Common myeloid progenitor, CD34-positive (primary cell): ENCODE measurements at regions not wholly inside any gene's neighbourhood (a gene's known extent, or its start where the extent isn't known, plus 50 kb on each side); places are given as distances from the start of the nearest gene placed in this dataset.

Experiments used
- CTCF ChIA-PET: fragments of 350-600 bp; sonication (Branson Sonifier 250); formaldehyde crosslinking; loops from one replicate; lab custom pipeline; 2021; ENCODE audit warnings: antibody characterized with exemption; lab: Charles Lee
- POLR2A ChIA-PET: fragments of 350-600 bp; sonication (Branson Sonifier 250); formaldehyde crosslinking; loops from one replicate; lab custom pipeline; 2021; ENCODE audit warnings: antibody characterized with exemption; lab: Charles Lee
- DNase-seq, 3 donors: peaks; one replicate each; pipeline versions ENCODE4 v3.0.0 to v3.0.0-alpha.2; 2013
- H3K27ac ChIP-seq, 2 experiments: 1 replicate in 1 of 2; 2 replicates in 1 of 2; pipeline ENCODE4 v1.7.0; 2013; ENCODE audit warnings: inconsistent platforms in 2 of 2, low read length in 2 of 2, mild to moderate bottlenecking in 2 of 2, low read depth in 1 of 2, moderate library complexity in 1 of 2; ENCODE audit not compliant: severe bottlenecking in 2 of 2, insufficient read depth in 1 of 2, poor library complexity in 1 of 2
- H3K27me3 ChIP-seq, 5 experiments: replicated peaks in 2 of 5; 1 replicate in 3 of 5; 2 replicates in 2 of 5; pipeline versions ENCODE4 v1.6.1 to v1.7.0; 2013; ENCODE audit warnings: low read length in 4 of 5, mild to moderate bottlenecking in 2 of 5, moderate library complexity in 2 of 5, inconsistent platforms in 1 of 5; ENCODE audit not compliant: insufficient read depth in 5 of 5, control insufficient read depth in 4 of 5
- H3K36me3 ChIP-seq, 4 experiments: 1 replicate in 2 of 4; 2 replicates in 2 of 4; pipeline versions ENCODE4 v1.6.1 to v1.7.0; 2013; ENCODE audit warnings: low read length in 3 of 4, control low read depth in 1 of 4, mild to moderate bottlenecking in 1 of 4; ENCODE audit not compliant: control insufficient read depth in 4 of 4, insufficient read depth in 4 of 4
- H3K4me1 ChIP-seq, 4 experiments: 1 replicate in 3 of 4; 2 replicates in 1 of 4; pipeline versions ENCODE4 v1.6.1 to v1.7.1; 2013; ENCODE audit warnings: low read length in 3 of 4, mild to moderate bottlenecking in 3 of 4, control low read depth in 1 of 4, inconsistent platforms in 1 of 4, moderate library complexity in 1 of 4; ENCODE audit not compliant: control insufficient read depth in 4 of 4, insufficient read depth in 4 of 4; ENCODE audit errors: control extremely low read depth in 1 of 4
- H3K4me3 ChIP-seq, 7 experiments: 1 replicate in 4 of 7; 2 replicates in 3 of 7; pipeline versions ENCODE4 v1.5.1 to v1.7.0; 2013; ENCODE audit warnings: mild to moderate bottlenecking in 7 of 7, low read length in 6 of 7, moderate library complexity in 6 of 7, inconsistent platforms in 2 of 7, low read depth in 2 of 7, control low read depth in 1 of 7; ENCODE audit not compliant: insufficient read depth in 4 of 7, control insufficient read depth in 1 of 7; ENCODE audit errors: extremely low read depth in 1 of 7
- H3K9me3 ChIP-seq, 5 experiments: 1 replicate in 4 of 5; 2 replicates in 1 of 5; pipeline versions ENCODE4 v1.6.1 to v1.7.1; 2013; ENCODE audit warnings: low read length in 4 of 5, mild to moderate bottlenecking in 2 of 5, inconsistent platforms in 1 of 5, low read depth in 1 of 5, moderate library complexity in 1 of 5; ENCODE audit not compliant: control insufficient read depth in 4 of 5, insufficient read depth in 2 of 5; ENCODE audit errors: control extremely low read depth in 1 of 5
- WGBS: methylation state at CpG from one replicate; pipeline ENCODE4 v1.1.5; 2013; ENCODE audit not compliant: insufficient coverage; 5-methylcytosine and 5-hydroxymethylcytosine counted together

- CTCF ChIA-PET, result interaction anchor here (0.7 to 3.3 kb wide), 3 partner anchors 10 to 426 kb away, joined by 3 to 13 read pairs (median 6); no protein-coding TSS in a partner anchor
These were observed 121.1 kb upstream of the IL12B start for GRCh38 chr5:159451197-159452052.

GRCh38 chr5:159452480-159453167, 122.3 kb upstream of the IL12B start:
- Histone ChIP-seq H3K36me3 (no peaks in the 10 kb centered on the region), H3K27ac (no peak overlapping the region), H3K4me1 (no peaks in the 10 kb centered on the region), H3K9me3 (no peaks in the 10 kb centered on the region), H3K27me3 (peaks cover 0 to 28% (median 7%) of the 10 kb centered on the region in 5 experiments), H3K4me3 (no peak overlapping the region)
- DNase-seq, result peak in 1 of 3 donors; percentile 13
- WGBS, result 92% methylated on average over 7 of the region's 11 CpGs
- CTCF ChIA-PET, result interaction anchor here (0.7 to 3.3 kb wide), 4 partner anchors 9 to 425 kb away, joined by 3 to 13 read pairs (median 3); no protein-coding TSS in a partner anchor
- POLR2A ChIA-PET, result no interaction called here

More at GRCh38 chr5:159451197-159452052, 121.1 kb upstream of the IL12B start:
- Histone ChIP-seq H3K4me1 (no peaks in the 10 kb centered on the region), H3K9me3 (no peaks in the 10 kb centered on the region), H3K4me3 (no peak overlapping the region), H3K36me3 (no peaks in the 10 kb centered on the region), H3K27ac (no peak overlapping the region), H3K27me3 (peaks cover 0 to 28% (median 7%) of the 10 kb centered on the region in 5 experiments)
- whole genome bisulfite sequencing, result 93% methylated on average over 12 of the region's 13 CpGs
- POLR2A ChIA-PET, result no interaction called here
- no peak for DNase-seq

- POLR2A ChIA-PET, result no interaction called here
- WGBS, result 94% methylated on average over 4 of the region's 7 CpGs
- Histone ChIP-seq H3K27ac (no peak overlapping the region), H3K4me3 (no peak overlapping the region), H3K27me3 (peaks cover 0 to 29% (median 7%) of the 10 kb centered on the region in 5 experiments), H3K9me3 (no peaks in the 10 kb centered on the region), H3K36me3 (no peaks in the 10 kb centered on the region), H3K4me1 (no peaks in the 10 kb centered on the region)
- DNase-seq, result no peak
- CTCF ChIA-PET, result interaction anchor here (0.9 to 3.3 kb wide), 2 partner anchors 11 to 19 kb away, joined by 3 to 13 read pairs; no protein-coding TSS in a partner anchor
These were observed 122.9 kb upstream of the IL12B start for GRCh38 chr5:159453209-159453608.

- POLR2A ChIA-PET, result no interaction called here
- CTCF ChIA-PET, result interaction anchor here (0.8 kb wide), 1 partner anchor 15 kb away, joined by 3 read pairs; no protein-coding TSS in a partner anchor
These were observed 126.0 kb upstream of the IL12B start for GRCh38 chr5:159456261-159456660.

GRCh38 chr5:159456722-159457465, 126.6 kb upstream of the IL12B start:
- Histone ChIP-seq H3K36me3 (no peaks in the 10 kb centered on the region), H3K27me3 (peaks cover 0 to 58% (median 7%) of the 10 kb centered on the region in 5 experiments), H3K9me3 (no peaks in the 10 kb centered on the region), H3K27ac (no peak overlapping the region), H3K4me1 (peaks cover 0 to 5% (median 0%) of the 10 kb centered on the region in 4 experiments), H3K4me3 (no peak overlapping the region)
- ChIA-PET CTCF (interaction anchor here (0.7 to 0.8 kb wide), 2 partner anchors 16 to 320 kb away, joined by 3 read pairs; no protein-coding TSS in a partner anchor), POLR2A (no interaction called here)
- DNase-seq, result peak in 2 of 3 donors; percentile 40 to 56

More at GRCh38 chr5:159456261-159456660, 126.0 kb upstream of the IL12B start:
- Histone ChIP-seq H3K27me3 (peaks cover 0 to 55% (median 7%) of the 10 kb centered on the region in 5 experiments), H3K36me3 (no peaks in the 10 kb centered on the region), H3K9me3 (no peaks in the 10 kb centered on the region), H3K4me1 (peaks cover 0 to 5% (median 0%) of the 10 kb centered on the region in 4 experiments), H3K27ac (no peak overlapping the region), H3K4me3 (no peak overlapping the region)
- DNase-seq, result no peak
- WGBS, result 67% methylated on average over 1 of the region's 2 CpGs

- POLR2A ChIA-PET, result no interaction called here
- CTCF ChIA-PET, result no interaction called here
- no peaks in the 10 kb centered on the region for H3K36me3 ChIP-seq
- H3K4me1 ChIP-seq, result peaks cover 0 to 5% (median 0%) of the 10 kb centered on the region in 4 experiments
- H3K27me3 ChIP-seq, result peaks cover 0 to 61% (median 9%) of the 10 kb centered on the region in 5 experiments
- no peak overlapping the region for H3K4me3 ChIP-seq
- no peak overlapping the region for H3K27ac ChIP-seq
- H3K9me3 ChIP-seq, result no peaks in the 10 kb centered on the region
- WGBS, result 91% methylated on average over 3 of the region's 4 CpGs
- DNase-seq, result peak in 2 of 3 donors; percentile 57 to 60
These were observed 128.0 kb upstream of the IL12B start for GRCh38 chr5:159458217-159458711.
